ENCODE measurements at regions not wholly inside any gene's neighbourhood (a gene's known extent, or its start where the extent isn't known, plus 50 kb on each side); places are given as distances from the start of the nearest gene placed in this dataset.

GRCh38 chr17:13338421-13338820, 263.3 kb downstream of the HS3ST3A1 start:
- no peak for TF ChIP-seq EZH2 (IDR thresholded peaks at IDR 0.05; ENCODE audit: low read length, unreplicated experiment)
- TF ChIP-seq CTCF (conservative IDR thresholded peaks at IDR 0.05; ENCODE audit: low read depth, low read length) = no peak
